A549 (cell line): ENCODE measurements at regions not wholly inside any gene's neighbourhood (a gene's known extent, or its start where the extent isn't known, plus 50 kb on each side); places are given as distances from the start of the nearest gene placed in this dataset.

Experiments used
- CEBPB ChIP-seq, 2 experiments: fragments of >200 bp in 1 of 2; sonication (Bioruptor Twin) in 1 of 2; formaldehyde crosslinking in 1 of 2; IDR thresholded peaks; 2 replicates each; pipeline ENCODE4 v1.6.1; 2012 to 2016
- CHD2 ChIP-seq: fragments of 150-350 bp; IDR thresholded peaks from 2 replicates; pipeline ENCODE4 v1.6.1; 2014; ENCODE audit warnings: low read length; ENCODE audit not compliant: partially characterized antibody
- CTCF ChIP-seq: fragments of >200 bp; sonication (Bioruptor Twin); formaldehyde crosslinking; IDR thresholded peaks from 3 replicates; pipeline ENCODE4 v1.5.1; 2016
- NFE2L2 ChIP-seq: fragments of 150-350 bp; conservative IDR thresholded peaks from 2 replicates; pipeline ENCODE4 v1.6.1; 2014; ENCODE audit warnings: low read length
- POLR2A ChIP-seq: IDR thresholded peaks from 2 replicates; pipeline ENCODE4 v1.6.1; 2012; ENCODE audit warnings: mild to moderate bottlenecking, low read length
- TF ChIP-seq, protein P1 (sequence below): fragments of 450-650 bp; IDR thresholded peaks from 2 replicates; pipeline ENCODE4 v1.6.1; 2014; ENCODE audit warnings: antibody characterized with exemption

DNA sequence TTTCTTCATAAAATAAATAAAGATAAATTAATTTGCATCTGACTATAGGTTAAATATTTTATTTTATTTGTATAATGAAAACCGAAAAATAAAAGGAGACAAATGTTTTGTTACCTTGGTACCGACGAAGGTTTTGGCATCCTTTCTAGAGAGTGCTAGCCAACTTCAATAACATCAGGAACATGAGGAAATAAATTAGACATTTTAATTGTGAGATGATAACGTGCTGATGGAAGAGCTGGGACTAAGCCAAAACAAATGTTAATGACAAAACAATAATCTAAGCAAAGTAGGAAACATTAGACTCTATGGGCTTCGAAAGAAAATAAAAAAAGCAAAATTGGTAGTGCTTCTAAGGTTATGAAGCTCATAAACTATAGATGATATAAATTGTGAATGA is 201.0 kb downstream of the IRX2 start:
- TF ChIP-seq CEBPB (IDR thresholded peaks at IDR 0.05), result no peak
- TF ChIP-seq CTCF, result no peak
- TF ChIP-seq, protein P1, sequence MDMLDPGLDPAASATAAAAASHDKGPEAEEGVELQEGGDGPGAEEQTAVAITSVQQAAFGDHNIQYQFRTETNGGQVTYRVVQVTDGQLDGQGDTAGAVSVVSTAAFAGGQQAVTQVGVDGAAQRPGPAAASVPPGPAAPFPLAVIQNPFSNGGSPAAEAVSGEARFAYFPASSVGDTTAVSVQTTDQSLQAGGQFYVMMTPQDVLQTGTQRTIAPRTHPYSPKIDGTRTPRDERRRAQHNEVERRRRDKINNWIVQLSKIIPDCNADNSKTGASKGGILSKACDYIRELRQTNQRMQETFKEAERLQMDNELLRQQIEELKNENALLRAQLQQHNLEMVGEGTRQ, result no peak
- TF ChIP-seq POLR2A, result no peak
- no peak for TF ChIP-seq CHD2
- TF ChIP-seq NFE2L2, result no peak
